ENCODE measurements at regions not wholly inside any gene's neighbourhood (a gene's known extent, or its start where the extent isn't known, plus 50 kb on each side); places are given as distances from the start of the nearest gene placed in this dataset.

DNA sequence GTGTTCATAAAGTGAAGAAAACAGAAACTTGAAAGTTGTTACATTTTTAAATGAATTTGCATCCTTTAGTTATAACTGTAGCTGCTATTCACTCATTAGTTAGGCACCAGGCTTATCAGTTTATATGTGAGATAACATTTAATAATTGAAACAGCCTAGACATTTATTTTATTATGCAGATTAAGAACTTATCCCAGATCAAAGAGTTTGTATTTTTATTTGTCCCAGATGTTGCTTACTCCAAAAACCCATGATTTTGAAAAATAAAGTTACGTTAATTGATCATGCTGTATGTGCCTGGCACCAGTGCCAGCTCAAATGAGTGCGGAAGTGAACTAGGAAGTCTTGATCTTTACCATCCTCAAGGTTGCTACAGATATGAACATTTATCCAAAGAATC, 172.7 kb upstream of the CARD18 start:
- H3K27me3 Mint-ChIP-seq (ENCODE audit: low read depth), result no peaks in the 10 kb centered on the region
- H3K36me3 Mint-ChIP-seq (ENCODE audit: low read depth), result no peaks in the 10 kb centered on the region
- H3K9me3 Mint-ChIP-seq, result no peaks in the 10 kb centered on the region
- no peak for DNase-seq (ENCODE audit: low read depth, low spot score)
- H3K4me1 Mint-ChIP-seq, result no peaks in the 10 kb centered on the region
- no peak overlapping the region for H3K4me3 Mint-ChIP-seq
- no peak overlapping the region for H3K27ac Mint-ChIP-seq (ENCODE audit: unreplicated experiment)
- TF ChIP-seq, protein P1, sequence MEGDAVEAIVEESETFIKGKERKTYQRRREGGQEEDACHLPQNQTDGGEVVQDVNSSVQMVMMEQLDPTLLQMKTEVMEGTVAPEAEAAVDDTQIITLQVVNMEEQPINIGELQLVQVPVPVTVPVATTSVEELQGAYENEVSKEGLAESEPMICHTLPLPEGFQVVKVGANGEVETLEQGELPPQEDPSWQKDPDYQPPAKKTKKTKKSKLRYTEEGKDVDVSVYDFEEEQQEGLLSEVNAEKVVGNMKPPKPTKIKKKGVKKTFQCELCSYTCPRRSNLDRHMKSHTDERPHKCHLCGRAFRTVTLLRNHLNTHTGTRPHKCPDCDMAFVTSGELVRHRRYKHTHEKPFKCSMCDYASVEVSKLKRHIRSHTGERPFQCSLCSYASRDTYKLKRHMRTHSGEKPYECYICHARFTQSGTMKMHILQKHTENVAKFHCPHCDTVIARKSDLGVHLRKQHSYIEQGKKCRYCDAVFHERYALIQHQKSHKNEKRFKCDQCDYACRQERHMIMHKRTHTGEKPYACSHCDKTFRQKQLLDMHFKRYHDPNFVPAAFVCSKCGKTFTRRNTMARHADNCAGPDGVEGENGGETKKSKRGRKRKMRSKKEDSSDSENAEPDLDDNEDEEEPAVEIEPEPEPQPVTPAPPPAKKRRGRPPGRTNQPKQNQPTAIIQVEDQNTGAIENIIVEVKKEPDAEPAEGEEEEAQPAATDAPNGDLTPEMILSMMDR (conservative IDR thresholded peaks at IDR 0.05), result no peak

DNA sequence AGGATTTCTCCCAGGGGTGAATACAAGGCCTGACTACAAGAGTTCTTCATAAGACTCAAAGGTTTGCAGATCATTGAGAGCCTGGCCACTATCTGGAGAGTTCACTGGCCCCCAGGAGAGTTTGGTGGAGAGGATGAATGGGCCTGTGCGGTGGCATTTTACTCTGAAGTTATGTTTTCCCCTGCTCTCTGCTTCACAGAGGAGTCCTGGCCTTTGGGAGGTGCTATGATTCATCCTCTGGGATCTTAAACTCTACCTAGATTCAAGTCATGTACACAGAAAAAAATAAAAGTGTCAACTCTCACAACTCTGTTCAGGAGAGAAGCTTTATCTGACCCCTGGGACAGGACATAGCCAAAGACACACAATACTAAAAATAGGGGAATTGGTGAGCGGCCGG, 159.1 kb upstream of the CARD18 start:
- Mint-ChIP-seq H3K36me3 (ENCODE audit: low read depth) (no peaks in the 10 kb centered on the region), H3K4me3 (no peak overlapping the region), H3K9me3 (no peaks in the 10 kb centered on the region), H3K27me3 (ENCODE audit: low read depth) (peaks cover 3% of the 10 kb centered on the region), H3K4me1 (no peaks in the 10 kb centered on the region), H3K27ac (ENCODE audit: unreplicated experiment) (no peak overlapping the region)
- DNase-seq (ENCODE audit: low read depth, low spot score), result no peak
- TF ChIP-seq, protein P1 (conservative IDR thresholded peaks at IDR 0.05), result no peak

DNA sequence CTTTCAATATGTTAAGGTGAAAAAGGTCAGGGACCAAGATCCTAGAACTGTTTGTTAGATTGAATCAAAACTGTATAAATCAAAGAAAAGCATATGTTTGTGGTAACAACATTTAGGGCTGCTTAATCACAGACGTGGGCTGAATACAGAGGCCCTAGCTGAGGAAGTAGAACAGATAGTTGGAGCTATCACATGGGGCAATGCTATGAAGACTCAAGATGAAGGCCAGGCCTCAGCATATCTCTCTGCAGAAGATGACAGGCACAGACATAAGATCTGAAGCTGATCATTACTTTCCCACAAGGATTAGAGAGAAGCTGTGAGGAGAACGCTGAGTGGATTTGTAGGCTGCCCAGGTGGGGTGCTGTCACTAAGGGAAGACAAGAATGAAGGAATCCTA, 158.6 kb upstream of the CARD18 start:
- peaks cover 3% of the 10 kb centered on the region for H3K27me3 Mint-ChIP-seq (ENCODE audit: low read depth)
- TF ChIP-seq, protein P1 (conservative IDR thresholded peaks at IDR 0.05), result no peak
- H3K9me3 Mint-ChIP-seq, result no peaks in the 10 kb centered on the region
- no peaks in the 10 kb centered on the region for H3K36me3 Mint-ChIP-seq (ENCODE audit: low read depth)
- H3K27ac Mint-ChIP-seq (ENCODE audit: unreplicated experiment), result no peak overlapping the region
- no peak overlapping the region for H3K4me3 Mint-ChIP-seq
- H3K4me1 Mint-ChIP-seq, result no peaks in the 10 kb centered on the region
- no peak for DNase-seq (ENCODE audit: low read depth, low spot score)

DNA sequence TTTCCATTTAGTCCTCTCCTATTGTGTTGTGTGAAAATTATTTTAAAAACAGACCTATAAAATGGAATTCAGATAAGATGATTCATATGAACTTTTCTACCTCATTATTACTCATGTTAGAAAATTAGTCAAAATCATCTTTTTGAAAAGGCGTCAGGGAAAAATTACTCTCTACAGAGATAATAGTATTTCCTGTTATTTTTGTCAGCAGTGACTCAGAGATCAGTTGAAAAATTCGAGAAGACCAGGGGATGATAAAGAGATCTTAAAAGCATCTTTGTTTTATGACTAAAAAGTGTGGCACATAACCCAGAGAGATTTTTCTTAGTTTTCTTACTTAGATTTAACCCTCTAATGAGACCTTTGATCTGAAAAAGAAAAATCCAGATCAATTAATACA, 157.9 kb upstream of the CARD18 start:
- TF ChIP-seq, protein P1 (conservative IDR thresholded peaks at IDR 0.05), result no peak
- H3K27ac Mint-ChIP-seq (ENCODE audit: unreplicated experiment), result no peak overlapping the region
- no peaks in the 10 kb centered on the region for H3K36me3 Mint-ChIP-seq (ENCODE audit: low read depth)
- no peak overlapping the region for H3K4me3 Mint-ChIP-seq
- no peaks in the 10 kb centered on the region for H3K9me3 Mint-ChIP-seq
- DNase-seq (ENCODE audit: low read depth, low spot score), result no peak
- H3K4me1 Mint-ChIP-seq, result no peaks in the 10 kb centered on the region
- peaks cover 3% of the 10 kb centered on the region for H3K27me3 Mint-ChIP-seq (ENCODE audit: low read depth)

DNA sequence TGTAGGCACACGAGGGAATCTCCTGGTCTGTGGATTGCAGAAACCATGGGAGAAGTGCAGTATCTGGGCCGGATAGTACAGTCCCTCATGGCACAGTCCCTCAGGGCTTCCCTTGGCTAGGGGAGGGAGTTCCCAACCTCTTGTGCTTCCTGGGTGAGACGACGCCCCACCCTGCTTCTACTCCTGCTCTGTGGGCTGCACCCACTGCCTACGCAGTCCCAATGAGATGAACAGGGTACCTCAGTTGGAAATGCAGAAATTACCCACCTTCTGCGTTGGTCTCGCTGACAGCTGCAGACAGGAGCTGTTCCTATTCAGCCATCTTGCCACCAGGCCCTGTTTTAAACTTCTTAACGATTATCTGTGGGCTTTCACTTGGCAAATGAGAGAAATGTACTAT, 157.2 kb upstream of the CARD18 start:
- Mint-ChIP-seq H3K36me3 (ENCODE audit: low read depth) (no peaks in the 10 kb centered on the region), H3K9me3 (peaks cover 4% of the 10 kb centered on the region), H3K4me1 (no peaks in the 10 kb centered on the region), H3K27ac (ENCODE audit: unreplicated experiment) (peak overlapping the region; percentile 27), H3K4me3 (no peak overlapping the region), H3K27me3 (ENCODE audit: low read depth) (peaks cover 3% of the 10 kb centered on the region)
- no peak for DNase-seq (ENCODE audit: low read depth, low spot score)
- TF ChIP-seq, protein P1 (conservative IDR thresholded peaks at IDR 0.05), result no peak

DNA sequence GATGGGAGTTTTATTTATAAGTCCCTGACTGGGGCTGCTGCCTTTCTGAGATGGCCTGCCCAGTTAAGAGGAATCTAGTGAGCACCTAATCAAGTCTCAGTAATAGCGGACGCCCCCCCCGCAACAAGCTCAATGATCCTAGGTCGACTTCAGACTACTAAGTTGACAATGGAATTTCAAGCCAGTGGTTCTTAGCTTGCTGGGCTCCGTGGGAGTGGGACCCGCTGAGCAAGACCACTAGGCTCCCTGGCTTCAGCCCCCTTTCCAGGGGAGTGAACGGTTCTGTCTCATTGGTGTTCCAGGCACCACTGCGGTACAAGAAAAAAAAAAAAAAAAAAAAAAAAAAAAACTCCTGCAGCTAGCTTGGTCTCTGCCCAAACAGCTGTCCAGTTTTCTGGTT, 156.8 kb upstream of the CARD18 start:
- no peak overlapping the region for H3K4me3 Mint-ChIP-seq
- H3K36me3 Mint-ChIP-seq (ENCODE audit: low read depth), result no peaks in the 10 kb centered on the region
- H3K4me1 Mint-ChIP-seq, result no peaks in the 10 kb centered on the region
- H3K9me3 Mint-ChIP-seq, result peaks cover 4% of the 10 kb centered on the region
- H3K27ac Mint-ChIP-seq (ENCODE audit: unreplicated experiment), result no peak overlapping the region
- DNase-seq (ENCODE audit: low read depth, low spot score), result no peak
- TF ChIP-seq, protein P1 (conservative IDR thresholded peaks at IDR 0.05), result no peak
- peaks cover 3% of the 10 kb centered on the region for H3K27me3 Mint-ChIP-seq (ENCODE audit: low read depth)
